Loucy (cell line): ENCODE measurements at regions not wholly inside any gene's neighbourhood (a gene's known extent, or its start where the extent isn't known, plus 50 kb on each side); places are given as distances from the start of the nearest gene placed in this dataset.

Source experiments
- H2AFZ ChIP-seq: fragments of 200-600 bp; sonication (generic); 2 replicates; pipeline ENCODE4 v1.6.0; 2016; ENCODE audit warnings: antibody characterized with exemption, mild to moderate bottlenecking, low read length, moderate library complexity
- H3F3A ChIP-seq: fragments of 200-600 bp; 2 replicates; pipeline ENCODE4 v1.6.0; 2016; ENCODE audit warnings: antibody characterized with exemption, low read depth, mild to moderate bottlenecking
- H3K27me3 ChIP-seq: fragments of 200-600 bp; sonication (generic); 2 replicates; pipeline ENCODE4 v1.6.1; 2014; ENCODE audit warnings: low read length, mild to moderate bottlenecking; ENCODE audit not compliant: insufficient read depth, poor library complexity, severe bottlenecking
- H3K36me3 ChIP-seq: fragments of 200-600 bp; sonication (generic); 2 replicates; pipeline ENCODE4 v1.6.1; 2016; ENCODE audit warnings: low read length; ENCODE audit not compliant: insufficient read depth
- H3K4me1 ChIP-seq: fragments of 200-600 bp; sonication (generic); 2 replicates; pipeline ENCODE4 v1.5.1; 2014; ENCODE audit warnings: low read length, mild to moderate bottlenecking; ENCODE audit not compliant: insufficient read depth, poor library complexity, severe bottlenecking
- H3K4me2 ChIP-seq: fragments of 200-600 bp; sonication (generic); 2 replicates; pipeline ENCODE4 v1.6.0; 2014; ENCODE audit warnings: antibody characterized with exemption, low read length, low read depth, mild to moderate bottlenecking; ENCODE audit not compliant: poor library complexity, severe bottlenecking
- H3K4me3 ChIP-seq: fragments of 200-600 bp; sonication (generic); 2 replicates; pipeline ENCODE4 v1.5.1; 2014; ENCODE audit warnings: low read length, mild to moderate bottlenecking, mixed read lengths; ENCODE audit not compliant: poor library complexity, severe bottlenecking
- H3K79me2 ChIP-seq: fragments of 200-600 bp; sonication (generic); 2 replicates; pipeline ENCODE4 v1.6.1; 2014; ENCODE audit warnings: low read length; ENCODE audit not compliant: insufficient read depth
- H3K9ac ChIP-seq: fragments of 200-600 bp; sonication (generic); 2 replicates; pipeline ENCODE4 v1.6.0; 2014; ENCODE audit warnings: mild to moderate bottlenecking, low read depth, low read length, moderate library complexity; ENCODE audit not compliant: poor library complexity, severe bottlenecking
- H3K9me2 ChIP-seq: fragments of 200-600 bp; sonication (generic); replicated peaks from 2 replicates; pipeline ENCODE4 v1.6.1; 2016; ENCODE audit warnings: low read depth, low read length, mixed read lengths
- H3K9me3 ChIP-seq: fragments of 200-600 bp; sonication (generic); 2 replicates; pipeline ENCODE4 v1.6.1; 2014; ENCODE audit warnings: mild to moderate bottlenecking, antibody characterized with exemption, low read length, low read depth; ENCODE audit not compliant: insufficient read depth
- H4K20me1 ChIP-seq: fragments of 200-600 bp; sonication (generic); 2 replicates; pipeline ENCODE4 v1.6.0; 2014; ENCODE audit warnings: antibody characterized with exemption, low read length, mild to moderate bottlenecking; ENCODE audit not compliant: insufficient read depth, poor library complexity, severe bottlenecking
- EZH2phosphoT487 ChIP-seq: fragments of 200-600 bp; IDR thresholded peaks from 2 replicates; pipeline ENCODE4 v1.6.1; 2018; ENCODE audit warnings: antibody characterized with exemption, mild to moderate bottlenecking, moderate library complexity, borderline replicate concordance
- TF ChIP-seq, protein P1 (sequence below): fragments of 200-600 bp; sonication (generic); conservative IDR thresholded peaks from 2 replicates; pipeline ENCODE4 v1.5.1; 2014; ENCODE audit warnings: mild to moderate bottlenecking, antibody characterized with exemption, low read length

DNA sequence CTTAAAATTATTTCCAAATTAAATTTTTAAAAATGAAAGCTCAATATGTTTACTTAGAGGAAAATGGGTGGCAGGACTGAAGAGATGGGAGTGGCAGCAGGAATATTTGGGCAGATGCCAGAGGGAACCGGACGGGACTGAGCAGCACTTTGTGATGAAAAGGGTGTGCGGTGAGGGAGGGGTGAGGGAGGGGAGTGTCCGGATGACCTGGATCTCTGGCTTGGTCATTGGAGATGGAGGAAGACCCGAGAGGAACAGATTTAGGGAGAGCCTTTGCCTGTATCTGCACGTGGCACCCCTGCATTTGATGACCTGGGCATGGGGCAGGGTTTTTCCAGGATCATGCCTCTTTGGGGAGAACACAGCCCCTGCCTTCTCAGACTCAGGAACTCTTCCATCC is 201.1 kb upstream of the MVB12B start:
- TF ChIP-seq EZH2phosphoT487 = no peak
- TF ChIP-seq, protein P1, sequence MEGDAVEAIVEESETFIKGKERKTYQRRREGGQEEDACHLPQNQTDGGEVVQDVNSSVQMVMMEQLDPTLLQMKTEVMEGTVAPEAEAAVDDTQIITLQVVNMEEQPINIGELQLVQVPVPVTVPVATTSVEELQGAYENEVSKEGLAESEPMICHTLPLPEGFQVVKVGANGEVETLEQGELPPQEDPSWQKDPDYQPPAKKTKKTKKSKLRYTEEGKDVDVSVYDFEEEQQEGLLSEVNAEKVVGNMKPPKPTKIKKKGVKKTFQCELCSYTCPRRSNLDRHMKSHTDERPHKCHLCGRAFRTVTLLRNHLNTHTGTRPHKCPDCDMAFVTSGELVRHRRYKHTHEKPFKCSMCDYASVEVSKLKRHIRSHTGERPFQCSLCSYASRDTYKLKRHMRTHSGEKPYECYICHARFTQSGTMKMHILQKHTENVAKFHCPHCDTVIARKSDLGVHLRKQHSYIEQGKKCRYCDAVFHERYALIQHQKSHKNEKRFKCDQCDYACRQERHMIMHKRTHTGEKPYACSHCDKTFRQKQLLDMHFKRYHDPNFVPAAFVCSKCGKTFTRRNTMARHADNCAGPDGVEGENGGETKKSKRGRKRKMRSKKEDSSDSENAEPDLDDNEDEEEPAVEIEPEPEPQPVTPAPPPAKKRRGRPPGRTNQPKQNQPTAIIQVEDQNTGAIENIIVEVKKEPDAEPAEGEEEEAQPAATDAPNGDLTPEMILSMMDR = no peak
- Histone ChIP-seq H3K9me2 (no peaks in the 10 kb centered on the region), H2AFZ (no peak overlapping the region), H3K27me3 (no peaks in the 10 kb centered on the region), H3K4me2 (no peak overlapping the region), H4K20me1 (no peaks in the 10 kb centered on the region), H3K4me3 (no peak overlapping the region), H3K4me1 (no peaks in the 10 kb centered on the region), H3F3A (no peaks in the 10 kb centered on the region), H3K79me2 (no peaks in the 10 kb centered on the region), H3K9me3 (no peaks in the 10 kb centered on the region), H3K9ac (no peak overlapping the region), H3K36me3 (no peaks in the 10 kb centered on the region)

DNA sequence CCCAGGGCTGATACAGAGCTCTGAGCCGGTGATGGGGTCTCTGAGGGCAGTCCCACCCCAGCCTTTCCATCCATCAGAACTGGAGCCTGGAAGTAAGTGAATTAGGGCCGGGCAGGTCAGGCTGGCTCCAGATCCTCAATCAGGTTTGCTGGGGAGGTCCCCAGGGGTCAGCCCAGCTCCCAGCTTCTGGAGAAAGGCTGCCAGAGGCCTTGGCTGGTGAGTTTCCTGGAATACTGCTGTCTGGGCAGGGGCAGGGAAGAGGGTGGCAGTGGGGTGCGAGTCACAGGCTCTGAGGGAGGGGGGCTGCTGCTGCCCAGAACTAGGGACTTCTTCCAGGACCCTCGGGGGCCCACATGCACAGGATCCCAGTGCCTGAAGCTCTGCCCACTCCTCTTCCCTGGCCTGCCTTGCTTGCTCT is 200.6 kb upstream of the MVB12B start:
- no peak overlapping the region for H3K4me3 ChIP-seq
- no peak overlapping the region for H2AFZ ChIP-seq
- no peaks in the 10 kb centered on the region for H3K9me3 ChIP-seq
- no peak overlapping the region for H3K4me2 ChIP-seq
- H3K4me1 ChIP-seq = no peaks in the 10 kb centered on the region
- no peak for TF ChIP-seq EZH2phosphoT487
- TF ChIP-seq, protein P1 = no peak
- no peaks in the 10 kb centered on the region for H3K36me3 ChIP-seq
- no peaks in the 10 kb centered on the region for H3K79me2 ChIP-seq
- no peaks in the 10 kb centered on the region for H4K20me1 ChIP-seq
- no peaks in the 10 kb centered on the region for H3K9me2 ChIP-seq
- no peaks in the 10 kb centered on the region for H3K27me3 ChIP-seq
- H3F3A ChIP-seq = no peaks in the 10 kb centered on the region
- no peak overlapping the region for H3K9ac ChIP-seq

DNA sequence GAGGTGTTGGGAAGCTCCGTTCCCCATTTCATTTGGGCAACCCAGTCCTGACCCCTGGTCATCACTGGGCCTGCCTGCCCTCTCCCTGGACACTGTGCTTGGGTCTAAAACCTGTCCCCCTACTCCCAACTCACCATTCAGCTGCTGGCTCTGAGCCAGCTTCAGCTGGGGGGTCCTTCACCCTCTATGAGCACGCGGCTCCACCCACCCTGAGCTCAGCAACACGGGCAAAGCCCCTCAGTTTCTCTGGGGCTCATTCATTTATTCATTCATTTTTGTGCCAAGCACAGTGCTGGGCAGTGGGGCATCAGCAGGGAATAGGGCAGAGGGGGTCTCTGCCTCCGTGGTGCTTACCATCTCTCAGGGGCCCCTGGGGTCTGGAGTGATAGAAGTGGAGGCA is 199.8 kb upstream of the MVB12B start:
- no peaks in the 10 kb centered on the region for H3K36me3 ChIP-seq
- H4K20me1 ChIP-seq = no peaks in the 10 kb centered on the region
- no peak overlapping the region for H3K4me3 ChIP-seq
- no peak for TF ChIP-seq EZH2phosphoT487
- TF ChIP-seq, protein P1 = no peak
- H3K4me1 ChIP-seq = no peaks in the 10 kb centered on the region
- no peaks in the 10 kb centered on the region for H3K9me3 ChIP-seq
- H2AFZ ChIP-seq = no peak overlapping the region
- no peaks in the 10 kb centered on the region for H3K9me2 ChIP-seq
- no peaks in the 10 kb centered on the region for H3K79me2 ChIP-seq
- no peaks in the 10 kb centered on the region for H3F3A ChIP-seq
- no peaks in the 10 kb centered on the region for H3K27me3 ChIP-seq
- no peak overlapping the region for H3K4me2 ChIP-seq
- H3K9ac ChIP-seq = no peak overlapping the region
